ENCODE measurements at regions not wholly inside any gene's neighbourhood (a gene's known extent, or its start where the extent isn't known, plus 50 kb on each side); places are given as distances from the start of the nearest gene placed in this dataset.

DNA sequence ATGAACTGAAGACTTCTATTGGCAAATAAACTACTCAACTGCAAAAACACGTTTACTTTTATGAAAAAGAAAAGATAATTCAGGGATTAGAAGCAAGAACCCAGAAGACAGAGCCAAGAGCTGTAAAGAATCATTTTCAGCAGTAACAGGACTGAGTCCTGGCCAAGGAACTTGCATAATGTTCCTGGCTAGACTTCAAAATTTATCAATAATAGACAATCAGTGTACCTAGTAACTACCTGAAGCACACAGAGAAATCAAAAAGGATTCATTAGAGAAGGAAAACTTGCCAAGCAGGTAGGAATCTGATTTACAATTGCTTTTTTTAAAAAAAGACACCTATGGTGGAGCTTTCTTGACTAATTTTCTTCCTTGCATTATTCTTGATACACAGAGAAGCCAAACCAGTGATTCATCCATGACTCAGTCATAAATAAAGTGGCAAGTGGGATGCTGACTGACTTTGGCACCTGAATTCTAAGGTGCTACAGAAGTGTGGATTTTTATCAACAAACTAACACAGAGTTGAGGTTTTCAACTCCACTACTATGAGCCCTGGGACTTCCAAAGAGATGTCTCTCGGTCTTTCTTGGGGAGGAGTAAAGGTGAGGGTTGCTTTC lies 281.3 kb downstream of the BMP7 start:
- TF ChIP-seq, protein P1, sequence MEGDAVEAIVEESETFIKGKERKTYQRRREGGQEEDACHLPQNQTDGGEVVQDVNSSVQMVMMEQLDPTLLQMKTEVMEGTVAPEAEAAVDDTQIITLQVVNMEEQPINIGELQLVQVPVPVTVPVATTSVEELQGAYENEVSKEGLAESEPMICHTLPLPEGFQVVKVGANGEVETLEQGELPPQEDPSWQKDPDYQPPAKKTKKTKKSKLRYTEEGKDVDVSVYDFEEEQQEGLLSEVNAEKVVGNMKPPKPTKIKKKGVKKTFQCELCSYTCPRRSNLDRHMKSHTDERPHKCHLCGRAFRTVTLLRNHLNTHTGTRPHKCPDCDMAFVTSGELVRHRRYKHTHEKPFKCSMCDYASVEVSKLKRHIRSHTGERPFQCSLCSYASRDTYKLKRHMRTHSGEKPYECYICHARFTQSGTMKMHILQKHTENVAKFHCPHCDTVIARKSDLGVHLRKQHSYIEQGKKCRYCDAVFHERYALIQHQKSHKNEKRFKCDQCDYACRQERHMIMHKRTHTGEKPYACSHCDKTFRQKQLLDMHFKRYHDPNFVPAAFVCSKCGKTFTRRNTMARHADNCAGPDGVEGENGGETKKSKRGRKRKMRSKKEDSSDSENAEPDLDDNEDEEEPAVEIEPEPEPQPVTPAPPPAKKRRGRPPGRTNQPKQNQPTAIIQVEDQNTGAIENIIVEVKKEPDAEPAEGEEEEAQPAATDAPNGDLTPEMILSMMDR (IDR thresholded peaks at IDR 0.05) = no peak
- TF ChIP-seq ZFX (IDR thresholded peaks at IDR 0.05; ENCODE audit: borderline replicate concordance) = no peak
- H3K27ac ChIP-seq = no peak overlapping the region

DNA sequence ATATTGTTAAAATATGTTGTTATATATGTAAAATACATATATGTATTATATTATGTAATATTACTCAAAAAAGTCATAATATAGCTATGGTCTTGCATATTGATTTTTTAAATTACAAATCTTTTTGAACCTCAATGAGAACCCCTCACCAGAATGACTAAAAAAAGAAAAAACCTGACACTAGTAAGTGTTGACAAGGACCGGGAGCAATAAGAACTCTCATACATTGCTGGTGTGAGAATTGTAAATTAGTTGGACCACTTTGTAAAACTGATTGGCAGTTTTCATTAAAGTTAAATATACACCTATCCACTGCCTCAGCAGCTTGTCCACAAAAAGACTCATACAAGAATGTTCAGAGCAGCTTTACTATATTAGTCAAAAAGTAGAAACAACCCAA lies 280.0 kb downstream of the BMP7 start:
- TF ChIP-seq ZFX (IDR thresholded peaks at IDR 0.05; ENCODE audit: borderline replicate concordance) = no peak
- TF ChIP-seq, protein P1 (IDR thresholded peaks at IDR 0.05) = no peak
- H3K27ac ChIP-seq = no peak overlapping the region

DNA sequence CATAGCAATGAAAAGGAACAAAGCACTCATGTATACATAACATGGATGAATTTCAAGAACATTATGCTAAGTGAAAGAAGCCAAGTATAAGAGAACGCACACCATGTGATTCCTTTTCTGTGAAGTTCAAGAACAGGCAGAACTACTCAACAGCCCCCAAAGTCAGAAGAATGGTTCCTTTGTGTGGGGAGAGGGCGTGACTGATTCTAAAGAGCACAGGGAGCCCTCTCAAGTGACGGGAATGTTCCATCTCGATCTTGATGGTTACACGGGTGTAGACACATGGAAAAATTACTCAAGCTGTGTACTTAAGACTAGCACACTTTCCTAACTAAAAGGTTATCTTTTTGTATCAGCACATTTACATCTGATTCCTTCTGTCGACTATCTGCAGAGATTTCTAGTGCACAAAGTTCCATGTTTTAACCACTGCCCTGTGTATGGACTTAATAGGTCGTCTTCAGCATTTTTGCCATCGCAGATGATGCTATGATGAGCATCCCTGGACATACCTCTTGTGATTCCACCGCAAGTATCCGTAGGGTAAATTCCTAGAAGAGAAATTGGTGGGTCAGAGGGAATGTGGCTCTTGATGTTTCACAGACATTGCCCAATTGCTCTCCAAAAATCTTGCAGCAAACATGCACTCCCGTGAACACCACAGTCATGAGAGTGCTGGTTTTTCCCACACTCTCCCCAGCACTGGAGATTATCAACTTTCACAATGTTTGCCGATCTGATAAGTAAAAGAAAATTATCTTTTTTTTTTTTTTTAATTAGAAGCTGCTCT lies 279.3 kb downstream of the BMP7 start:
- TF ChIP-seq ZFX (IDR thresholded peaks at IDR 0.05; ENCODE audit: borderline replicate concordance) = no peak
- TF ChIP-seq, protein P1 (IDR thresholded peaks at IDR 0.05) = no peak
- H3K27ac ChIP-seq = no peak overlapping the region

DNA sequence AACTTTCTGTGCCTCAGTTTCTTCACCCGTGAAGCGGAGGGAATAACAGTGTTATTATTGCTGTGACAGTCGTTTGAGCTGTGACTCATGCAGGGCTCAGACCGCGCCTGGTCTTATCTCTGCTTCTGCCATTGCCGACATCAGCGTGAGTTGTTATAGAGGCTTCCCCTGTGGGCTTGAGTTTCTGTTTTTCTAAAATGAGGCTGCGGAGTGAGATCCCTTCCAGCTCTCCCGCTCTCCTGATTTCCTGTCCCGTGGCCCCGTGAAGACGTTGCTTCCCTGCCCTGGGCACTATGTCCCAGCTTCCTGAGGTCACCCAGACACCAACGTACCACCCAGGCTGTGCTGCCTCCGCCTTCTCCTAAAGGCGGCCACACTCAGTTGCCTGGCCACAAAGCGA lies 278.5 kb downstream of the BMP7 start:
- TF ChIP-seq, protein P1 (IDR thresholded peaks at IDR 0.05) = no peak
- no peak for TF ChIP-seq ZFX (IDR thresholded peaks at IDR 0.05; ENCODE audit: borderline replicate concordance)
- no peak overlapping the region for H3K27ac ChIP-seq

DNA sequence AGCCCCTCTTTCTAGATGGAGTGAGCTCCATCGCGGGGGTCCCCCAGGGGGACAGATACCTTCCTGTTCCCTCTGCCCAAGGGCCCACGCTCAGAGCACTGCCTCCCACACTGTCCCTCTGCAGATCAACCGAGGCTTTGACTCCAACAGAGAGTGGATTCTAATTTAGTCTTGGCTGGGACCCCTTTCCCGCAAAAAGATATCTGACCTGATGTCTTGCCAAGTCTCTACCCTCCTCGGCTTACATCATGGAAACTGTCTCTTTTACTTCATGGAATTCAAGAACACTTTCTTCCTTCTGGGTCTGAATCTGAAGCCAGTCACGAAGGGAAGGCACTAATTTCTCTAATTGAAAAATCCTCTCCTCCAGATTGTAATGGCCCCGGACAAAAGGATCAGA lies 278.0 kb downstream of the BMP7 start:
- TF ChIP-seq, protein P1 (IDR thresholded peaks at IDR 0.05) = no peak
- no peak for TF ChIP-seq ZFX (IDR thresholded peaks at IDR 0.05; ENCODE audit: borderline replicate concordance)
- H3K27ac ChIP-seq = no peak overlapping the region

DNA sequence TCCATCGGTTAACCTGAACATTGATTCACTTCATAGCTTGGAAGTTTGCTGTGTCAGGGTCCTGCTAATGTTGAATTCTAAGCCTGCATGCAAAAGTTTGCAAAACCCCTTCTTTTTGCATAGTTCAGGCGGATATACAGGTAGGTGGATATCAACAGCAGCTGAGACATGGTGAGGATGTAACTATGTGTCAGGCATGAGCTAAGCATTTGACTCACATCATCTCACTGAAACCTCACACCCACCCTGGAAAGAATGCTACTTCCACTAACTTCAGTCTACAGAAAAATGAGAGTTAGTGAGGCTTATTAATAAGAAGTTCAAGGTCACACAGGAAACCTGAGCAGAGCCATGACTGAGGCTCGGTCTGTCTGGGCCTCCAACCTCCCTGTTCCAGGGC lies 276.9 kb downstream of the BMP7 start:
- no peak for TF ChIP-seq ZFX (IDR thresholded peaks at IDR 0.05; ENCODE audit: borderline replicate concordance)
- TF ChIP-seq, protein P1 (IDR thresholded peaks at IDR 0.05) = no peak
- no peak overlapping the region for H3K27ac ChIP-seq

DNA sequence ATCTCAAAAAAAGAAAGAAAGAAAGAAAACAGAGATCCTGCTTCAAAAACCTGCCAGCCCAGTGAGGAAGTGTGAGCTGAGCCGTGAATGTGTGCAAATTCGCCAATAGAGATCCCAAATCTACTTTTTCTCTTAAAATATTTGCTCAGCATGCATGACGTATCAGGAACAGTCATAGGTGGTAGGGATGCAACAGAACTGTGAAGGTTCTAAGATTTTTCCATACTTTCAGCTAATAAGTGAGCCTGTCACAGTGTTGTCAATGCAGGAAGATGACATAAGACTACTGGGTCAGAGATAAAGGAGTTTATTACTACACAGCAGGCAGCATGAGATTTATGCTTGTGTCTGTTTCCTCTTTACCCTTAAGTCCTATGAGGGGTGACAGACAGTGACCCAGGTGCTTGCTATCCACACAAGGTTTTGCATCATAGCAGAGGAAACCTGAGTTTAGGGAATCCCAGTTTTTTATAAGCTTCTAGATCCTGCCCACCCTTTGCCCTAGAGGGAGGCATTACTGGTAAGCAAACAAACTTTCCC lies 273.4 kb downstream of the BMP7 start:
- no peak for TF ChIP-seq ZFX (IDR thresholded peaks at IDR 0.05; ENCODE audit: borderline replicate concordance)
- TF ChIP-seq, protein P1 (IDR thresholded peaks at IDR 0.05) = no peak
- H3K27ac ChIP-seq = no peak overlapping the region

Measured in 22Rv1 (cell line).